IMR-90 (cell line): ENCODE measurements at regions not wholly inside any gene's neighbourhood (a gene's known extent, or its start where the extent isn't known, plus 50 kb on each side); places are given as distances from the start of the nearest gene placed in this dataset.

Experiments used
- ATAC-seq: fragments of 200-7000 bp; cut with Tn5 transposase; 2 replicates; pipeline ENCODE4 v1.9.1; 2020; ENCODE audit warnings: low read depth, mild to moderate bottlenecking, moderate library complexity
- BruUV-seq: library from RNA; stranded (reverse); fragments of 400-500 nt; replicated peaks from 2 replicates; lab custom pipeline; 2021; lab: Mats Ljungman, UMichigan
- CTCF ChIA-PET: fragments of 300-600 bp; formaldehyde crosslinking; extraction: SDS; loops from one replicate; lab custom pipeline; 2021; ENCODE audit warnings: antibody characterized with exemption; lab: Yijun Ruan, JAX
- POLR2A ChIA-PET: fragments of 300-600 bp; sonication (Branson Sonifier 250); formaldehyde crosslinking; loops from one replicate; lab custom pipeline; 2022; ENCODE audit warnings: antibody characterized with exemption; ENCODE audit not compliant: unreplicated experiment; lab: Charles Lee
- DNase-seq: peaks from one replicate; pipeline ENCODE4 v3.0.0; 2013
- H2AFZ ChIP-seq: replicated peaks from 2 replicates; pipeline ENCODE3; 2013; ENCODE audit warnings: low read length, mild to moderate bottlenecking; ENCODE audit not compliant: poor library complexity
- H2AK5ac ChIP-seq: 2 replicates; pipeline ENCODE4 v1.6.1; 2013; ENCODE audit warnings: low read depth, low read length, inconsistent platforms
- H2AK9ac ChIP-seq: replicated peaks from 2 replicates; pipeline ENCODE3; 2013; ENCODE audit warnings: mild to moderate bottlenecking, low read depth, low read length, moderate library complexity; ENCODE audit not compliant: poor library complexity
- H2BK120ac ChIP-seq: 2 replicates; pipeline ENCODE4 v1.6.1; 2013; ENCODE audit warnings: low read depth, low read length, inconsistent platforms
- H2BK15ac ChIP-seq: 3 replicates; pipeline ENCODE4 v1.6.1; 2013; ENCODE audit warnings: low read depth, low read length, inconsistent platforms
- H2BK20ac ChIP-seq: 2 replicates; pipeline ENCODE4 v1.6.1; 2013; ENCODE audit warnings: low read depth, mild to moderate bottlenecking, inconsistent platforms, low read length, moderate library complexity
- H2BK5ac ChIP-seq: 2 replicates; pipeline ENCODE4 v1.6.1; 2013; ENCODE audit warnings: mild to moderate bottlenecking, low read depth, low read length, inconsistent platforms; ENCODE audit not compliant: poor library complexity, severe bottlenecking
- H3K14ac ChIP-seq: replicated peaks from 2 replicates; pipeline ENCODE4 v1.6.1; 2013; ENCODE audit warnings: low read depth, low read length, inconsistent platforms
- H3K18ac ChIP-seq: 2 replicates; pipeline ENCODE4 v1.6.1; 2013; ENCODE audit warnings: low read depth, low read length, control low read depth
- H3K23ac ChIP-seq: 2 replicates; pipeline ENCODE4 v1.6.1; 2013; ENCODE audit warnings: low read depth, low read length, inconsistent platforms
- H3K27ac ChIP-seq: 2 replicates; pipeline ENCODE4 v1.5.1; 2013; ENCODE audit warnings: mild to moderate bottlenecking, control low read depth, low read length; ENCODE audit not compliant: insufficient read depth
- H3K27me3 ChIP-seq: 2 replicates; pipeline ENCODE4 v1.6.1; 2013; ENCODE audit warnings: low read length; ENCODE audit not compliant: control insufficient read depth, insufficient read depth
- H3K36me3 ChIP-seq: 2 replicates; pipeline ENCODE4 v1.6.1; 2013; ENCODE audit warnings: low read length, mixed read lengths; ENCODE audit not compliant: control insufficient read depth, insufficient read depth
- H3K4ac ChIP-seq: 2 replicates; pipeline ENCODE4 v1.6.1; 2013; ENCODE audit warnings: low read depth, low read length, inconsistent platforms
- H3K4me1 ChIP-seq: 2 replicates; pipeline ENCODE4 v1.6.1; 2013; ENCODE audit warnings: low read length, mixed read lengths; ENCODE audit not compliant: control insufficient read depth, insufficient read depth
- H3K4me2 ChIP-seq: 2 replicates; pipeline ENCODE4 v1.6.1; 2013; ENCODE audit warnings: low read depth, mild to moderate bottlenecking, control low read depth, low read length, moderate library complexity
- H3K4me3 ChIP-seq: 2 replicates; pipeline ENCODE4 v1.5.1; 2013; ENCODE audit warnings: low read depth, mild to moderate bottlenecking, control low read depth, low read length, moderate library complexity; ENCODE audit not compliant: insufficient read depth
- H3K56ac ChIP-seq: 2 replicates; pipeline ENCODE4 v1.6.1; 2013; ENCODE audit warnings: low read length, inconsistent platforms; ENCODE audit not compliant: insufficient read depth; ENCODE audit errors: extremely low read depth
- H3K79me1 ChIP-seq, 2 experiments: 2 replicates each; pipeline ENCODE4 v1.6.1; 2013; ENCODE audit warnings: low read length in 2 of 2, inconsistent platforms in 1 of 2, low read depth in 1 of 2
- H3K9ac ChIP-seq: 2 replicates; pipeline ENCODE4 v1.6.1; 2013; ENCODE audit warnings: low read depth, low read length, control low read depth
- H3K9me1 ChIP-seq: 2 replicates; pipeline ENCODE4 v1.6.1; 2013; ENCODE audit warnings: low read length, inconsistent platforms; ENCODE audit not compliant: insufficient read depth
- H3K9me3 ChIP-seq: 2 replicates; pipeline ENCODE4 v1.6.1; 2013; ENCODE audit warnings: low read length; ENCODE audit not compliant: control insufficient read depth, insufficient read depth
- H4K20me1 ChIP-seq: 2 replicates; pipeline ENCODE4 v1.6.1; 2013; ENCODE audit warnings: low read length, inconsistent platforms; ENCODE audit not compliant: insufficient read depth
- H4K5ac ChIP-seq: 2 replicates; pipeline ENCODE4 v1.6.1; 2013; ENCODE audit warnings: mild to moderate bottlenecking, low read depth, low read length, control low read depth
- H4K8ac ChIP-seq, 2 experiments: 2 replicates each; pipeline ENCODE4 v1.6.1; 2013; ENCODE audit warnings: low read depth in 2 of 2, low read length in 2 of 2, control low read depth in 1 of 2, inconsistent platforms in 1 of 2
- H4K91ac ChIP-seq: 2 replicates; pipeline ENCODE4 v1.6.1; 2013; ENCODE audit warnings: low read depth, low read length, inconsistent platforms; ENCODE audit not compliant: insufficient read depth
- BHLHE40 ChIP-seq: fragments of 150-350 bp; IDR thresholded peaks from 2 replicates; pipeline ENCODE4 v1.6.1; 2016; ENCODE audit warnings: mild to moderate bottlenecking, low read depth, low read length
- WGBS, 2 experiments: methylation state at CpG; one replicate each; pipeline versions ENCODE4 v1.1.5 to v1.1.7; 2013; ENCODE audit warnings: missing lambda C conversion rate in 2 of 2; ENCODE audit not compliant: insufficient read length in 1 of 2; ENCODE audit errors: extremely low coverage in 2 of 2; 5-methylcytosine and 5-hydroxymethylcytosine counted together
- dilution Hi-C: fragments of 300-500 bp; cut with HindIII; formaldehyde crosslinking; loops from one replicate; pipeline ENCODE4 v1.14.3; 2018; ENCODE audit warnings: low sequenced_read_pairs; ENCODE audit not compliant: unreplicated experiment
- in situ Hi-C: fragments of 300-500 bp; cut with MboI; formaldehyde crosslinking; loops from 3 replicates; pipeline ENCODE4 v1.14.3; 2019; ENCODE audit warnings: low sequenced_read_pairs, inconsistent platforms, mixed read lengths
- intact Hi-C: fragments of 100-400 bp; cut with micrococcal nuclease; formaldehyde crosslinking; loops from 2 replicates; pipeline ENCODE4 v1.10.0; 2022

GRCh38 chr10:59537501-59537900 lies 172.1 kb downstream of the SLC16A9 start:
- Histone ChIP-seq H3K79me1 (no peaks in the 10 kb centered on the region), H2AK9ac (no peak overlapping the region), H3K4ac (no peak overlapping the region), H2BK120ac (no peak overlapping the region), H3K4me3 (no peak overlapping the region), H4K91ac (no peak overlapping the region), H3K9me1 (0 out of 2 replicates have a peak, but pooled peaks cover 3% of the 10 kb centered on the region), H3K27me3 (no peaks in the 10 kb centered on the region), H3K4me2 (no peak overlapping the region), H2BK15ac (0 out of 3 replicates have a peak overlapping the region, but pooled peaks have one; percentile 53), H2AFZ (no peak overlapping the region), H4K8ac (no peak overlapping the region), H2BK5ac (no peak overlapping the region), H3K27ac (no peak overlapping the region), H3K23ac (0 out of 2 replicates have a peak overlapping the region, but pooled peaks have one; percentile 35), H3K18ac (0 out of 2 replicates have a peak overlapping the region, but pooled peaks have one; percentile 56), H4K20me1 (peaks cover 4% of the 10 kb centered on the region; the same call in 1 of the 2 replicates), H2AK5ac (no peak overlapping the region), H2BK20ac (no peak overlapping the region), H3K9me3 (no peaks in the 10 kb centered on the region), H3K56ac (no peak overlapping the region), H3K36me3 (no peaks in the 10 kb centered on the region), H3K4me1 (peaks cover 4% of the 10 kb centered on the region), H4K5ac (no peak overlapping the region), H3K14ac (0 out of 2 replicates have a peak overlapping the region, but pooled peaks have one; percentile 31), H3K9ac (no peak overlapping the region)
- no peak for TF ChIP-seq BHLHE40
- CTCF ChIA-PET = no interaction called here
- no peak for ATAC-seq
- POLR2A ChIA-PET = no interaction called here
- intact Hi-C loops (loop anchor here (5.0 kb wide), 1 partner anchor 150 kb away; no protein-coding TSS in a partner anchor), in situ Hi-C loops (no loop called here), dilution Hi-C loops (no loop called here)
- BruUV-seq = no TSS peak
- whole genome bisulfite sequencing, 2 experiments = no CpG with 5 or more reads among the region's 4 CpGs
- DNase-seq = no peak
